HepG2 (cell line): ENCODE measurements at regions not wholly inside any gene's neighbourhood (a gene's known extent, or its start where the extent isn't known, plus 50 kb on each side); places are given as distances from the start of the nearest gene placed in this dataset.

Source experiments
- ATAC-seq: fragments of 200-7000 bp; cut with Tn5 transposase; 3 replicates; pipeline ENCODE4 v1.9.1; 2020; ENCODE audit warnings: mild to moderate bottlenecking, moderate library complexity
- BruUV-seq: library from RNA; stranded (reverse); fragments of 400-500 nt; replicated peaks from 2 replicates; lab custom pipeline; 2021; lab: Mats Ljungman, UMichigan
- CTCF ChIA-PET: fragments of 300-600 bp; formaldehyde crosslinking; extraction: SDS; loops from one replicate; lab custom pipeline; 2021; ENCODE audit warnings: low total read pairs, inconsistent platforms, low intra/inter-chr PET ratio; lab: Yijun Ruan, JAX
- POLR2A ChIA-PET: fragments of 350-600 bp; sonication (Branson Sonifier 250); formaldehyde crosslinking; loops from one replicate; lab custom pipeline; 2020; ENCODE audit warnings: antibody characterized with exemption, inconsistent platforms; lab: Yijun Ruan, JAX
- DNase-seq: peaks from one replicate; pipeline ENCODE4 v3.0.0-alpha.2; 2015; ENCODE audit warnings: low spot score
- FAIRE-seq: peaks from 3 replicates; lab custom pipeline; 2011; peaks lifted over from hg19 to GRCh38; lab: Jason Lieb, UNC
- H2AFZ ChIP-seq: one replicate; pipeline ENCODE4 v1.6.1; 2011; ENCODE audit warnings: low read length, inconsistent platforms
- H3K27ac ChIP-seq: fragments of 300-600 bp; 3 replicates; pipeline ENCODE4 v1.8.0; 2011; ENCODE audit warnings: mixed run types, mild to moderate bottlenecking, mixed read lengths, low read length, inconsistent platforms; ENCODE audit not compliant: insufficient read depth; ENCODE audit errors: extremely low read length
- H3K27me3 ChIP-seq, 2 experiments: fragments of 200-600 bp in 1 of 2; 2 replicates in 1 of 2; 3 replicates in 1 of 2; pipeline versions ENCODE4 v1.6.0 to v1.8.0; 2011; ENCODE audit warnings: low read length in 2 of 2, mild to moderate bottlenecking in 2 of 2, moderate library complexity in 2 of 2, inconsistent platforms in 1 of 2; ENCODE audit not compliant: insufficient read depth in 2 of 2, control insufficient read depth in 1 of 2
- H3K36me3 ChIP-seq, 2 experiments: fragments of 200-600 bp in 1 of 2; replicated peaks in 1 of 2; 2 replicates in 1 of 2; 3 replicates in 1 of 2; pipeline versions ENCODE4 v1.5.1 to v1.8.0; 2011; ENCODE audit warnings: low read length in 2 of 2, inconsistent platforms in 1 of 2; ENCODE audit not compliant: insufficient read depth in 2 of 2, control insufficient read depth in 1 of 2
- H3K4me1 ChIP-seq: 2 replicates; pipeline ENCODE4 v1.5.1; 2012; ENCODE audit warnings: low read length, inconsistent platforms; ENCODE audit not compliant: insufficient read depth
- H3K4me2 ChIP-seq: 2 replicates; pipeline ENCODE4 v1.6.0; 2011; ENCODE audit warnings: low read depth, low read length, inconsistent platforms
- H3K4me3 ChIP-seq, 3 experiments: fragments of 200-600 bp in 1 of 3; sonication (generic), shearing (Covaris generic) in 1 of 3; replicated peaks in 1 of 3; 2 replicates each; pipeline ENCODE4 v1.5.1; 2011 to 2016; ENCODE audit warnings: low read length in 3 of 3, inconsistent platforms in 2 of 3, low read depth in 2 of 3, mild to moderate bottlenecking in 2 of 3, control low read depth in 1 of 3, mixed read lengths in 1 of 3; ENCODE audit not compliant: insufficient read depth in 1 of 3
- H3K79me2 ChIP-seq: one replicate; pipeline ENCODE4 v1.6.1; 2011; ENCODE audit warnings: low read length, inconsistent platforms; ENCODE audit not compliant: insufficient read depth
- H3K9ac ChIP-seq: 2 replicates; pipeline ENCODE4 v1.6.0; 2011; ENCODE audit warnings: mild to moderate bottlenecking, low read depth, low read length, inconsistent platforms; ENCODE audit not compliant: insufficient read depth
- H3K9me3 ChIP-seq: 2 replicates; pipeline ENCODE4 v1.5.1; 2012; ENCODE audit warnings: mild to moderate bottlenecking, low read length
- H4K20me1 ChIP-seq: 2 replicates; pipeline ENCODE4 v1.6.0; 2011; ENCODE audit warnings: inconsistent platforms, mild to moderate bottlenecking, low read length, moderate library complexity; ENCODE audit not compliant: insufficient read depth
- HCFC1 ChIP-seq: fragments of 150-350 bp; IDR thresholded peaks from 2 replicates; pipeline ENCODE4 v1.6.1; 2014; ENCODE audit warnings: low read depth, low read length
- TAF1 ChIP-seq: sonication (generic); formaldehyde crosslinking; IDR thresholded peaks from 2 replicates; pipeline ENCODE4 v1.4.0; 2020; ENCODE audit warnings: missing genetic modification reagents
- TBL1XR1 ChIP-seq: fragments of 150-350 bp; IDR thresholded peaks from 2 replicates; pipeline ENCODE4 v1.6.1; 2014; ENCODE audit warnings: borderline replicate concordance, low read length; ENCODE audit not compliant: partially characterized antibody
- ZFP36L1 ChIP-seq: sonication (generic); formaldehyde crosslinking; IDR thresholded peaks from 2 replicates; pipeline ENCODE4 v1.8.0; 2022; ENCODE audit warnings: mild to moderate bottlenecking, missing genetic modification reagents, moderate library complexity
- ZMYM3 ChIP-seq: sonication (generic); formaldehyde crosslinking; IDR thresholded peaks from 2 replicates; pipeline ENCODE4 v1.5.1; 2020; ENCODE audit warnings: mild to moderate bottlenecking, missing genetic modification reagents
- ZNF138 ChIP-seq: sonication (generic); formaldehyde crosslinking; IDR thresholded peaks from 2 replicates; pipeline ENCODE4 v1.5.0; 2020; ENCODE audit warnings: mild to moderate bottlenecking, low read depth, missing genetic modification reagents
- ZNF160 ChIP-seq: sonication (generic); formaldehyde crosslinking; IDR thresholded peaks from 2 replicates; pipeline ENCODE4 v1.8.0; 2022; ENCODE audit warnings: mild to moderate bottlenecking, inconsistent platforms, missing genetic modification reagents
- ZNF235 ChIP-seq: sonication (generic); formaldehyde crosslinking; IDR thresholded peaks from 2 replicates; pipeline ENCODE4 v1.8.1; 2023; ENCODE audit warnings: mild to moderate bottlenecking, missing genetic modification reagents, borderline replicate concordance
- ZNF546 ChIP-seq: sonication (generic); formaldehyde crosslinking; conservative IDR thresholded peaks from 2 replicates; pipeline ENCODE4 v1.8.1; 2023; ENCODE audit warnings: mild to moderate bottlenecking, missing genetic modification reagents
- ZNF557 ChIP-seq: sonication (generic); formaldehyde crosslinking; IDR thresholded peaks from 2 replicates; pipeline ENCODE4 v1.4.0; 2020; ENCODE audit warnings: missing genetic modification reagents
- ZNF577 ChIP-seq: sonication (generic); formaldehyde crosslinking; IDR thresholded peaks from 2 replicates; pipeline ENCODE4 v1.4.0; 2020; ENCODE audit warnings: mild to moderate bottlenecking, low read depth, missing genetic modification reagents, borderline replicate concordance
- ZZZ3 ChIP-seq: sonication (generic); formaldehyde crosslinking; IDR thresholded peaks from 2 replicates; pipeline ENCODE4 v1.4.0; 2020; ENCODE audit warnings: missing genetic modification reagents, mild to moderate bottlenecking, borderline replicate concordance
- WGBS: methylation state at CpG from one replicate; pipeline ENCODE4 v1.1.6; 2017; ENCODE audit warnings: low lambda C conversion rate; 5-methylcytosine and 5-hydroxymethylcytosine counted together
- in situ Hi-C: cut with HindIII; loops from 2 replicates; pipeline ENCODE4 v1.10.0; 2017; ENCODE audit warnings: low pct_unique_long_range_greater_than_20kb; ENCODE audit not compliant: extremely low pct_ligation_motif_present
- intact Hi-C: fragments of 100-400 bp; cut with micrococcal nuclease; formaldehyde crosslinking; loops from one replicate; pipeline ENCODE4 v1.10.0; 2022; ENCODE audit not compliant: unreplicated experiment
- TF ChIP-seq, protein P1 (sequence below): sonication (generic); formaldehyde crosslinking; IDR thresholded peaks from 2 replicates; pipeline ENCODE4 v1.8.0; 2022; ENCODE audit warnings: missing genetic modification reagents, mild to moderate bottlenecking, inconsistent platforms, borderline replicate concordance
- TF ChIP-seq, protein P2 (sequence below): sonication (generic); formaldehyde crosslinking; IDR thresholded peaks from 2 replicates; pipeline ENCODE4 v1.5.0; 2020; ENCODE audit warnings: mild to moderate bottlenecking, missing genetic modification reagents, moderate library complexity
- TF ChIP-seq, protein P3 (sequence below): sonication (generic); formaldehyde crosslinking; IDR thresholded peaks from 2 replicates; pipeline ENCODE4 v1.9.0; 2021; ENCODE audit warnings: missing genetic modification reagents, borderline replicate concordance

DNA sequence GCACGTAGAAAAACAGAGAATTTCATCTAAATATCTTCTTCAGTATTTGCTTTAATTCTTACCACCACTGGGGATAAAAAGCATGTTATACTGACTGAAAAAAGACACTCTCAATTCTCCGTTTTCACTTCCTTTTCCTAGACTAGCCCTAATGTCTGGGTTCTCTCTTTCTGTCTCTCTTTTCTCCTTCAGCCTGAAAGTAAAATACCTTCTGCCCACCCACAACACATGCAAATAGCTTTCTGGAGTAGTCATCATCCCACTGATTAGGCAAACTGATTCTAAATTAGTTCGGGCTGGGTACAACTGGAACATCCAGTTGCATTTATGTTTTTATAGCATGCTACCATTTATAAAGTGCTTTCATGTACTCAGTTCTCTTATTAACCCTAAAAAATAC, 142.4 kb upstream of the ANKRD50 start:
- whole genome bisulfite sequencing: 7% methylated on average over 3 of the region's 3 CpGs
- no peak overlapping the region for H2AFZ ChIP-seq
- intact Hi-C loops: no loop called here
- ChIA-PET POLR2A (no interaction called here), CTCF (no interaction called here)
- no TSS peak for BruUV-seq
- H4K20me1 ChIP-seq: no peaks in the 10 kb centered on the region
- no peaks in the 10 kb centered on the region for H3K27me3 ChIP-seq
- H3K9me3 ChIP-seq: 0 out of 2 replicates have a peak, but pooled peaks cover 8% of the 10 kb centered on the region
- ATAC-seq: no peak
- no peak for FAIRE-seq
- no peaks in the 10 kb centered on the region for H3K36me3 ChIP-seq
- DNase-seq: no peak
- no peak overlapping the region for H3K9ac ChIP-seq
- no peak overlapping the region for H3K4me3 ChIP-seq
- H3K4me2 ChIP-seq: no peak overlapping the region
- in situ Hi-C loops: no loop called here
- no peak overlapping the region for H3K27ac ChIP-seq
- TF ChIP-seq ZNF557 (CRISPR knock-in tag) (no peak), TAF1 (no peak), ZNF138 (CRISPR knock-in tag) (no peak), ZFP36L1 (CRISPR knock-in tag) (no peak), ZNF577 (CRISPR knock-in tag) (no peak), ZNF160 (CRISPR knock-in tag) (no peak), ZZZ3 (CRISPR knock-in tag) (no peak), ZNF235 (CRISPR knock-in tag) (no peak), ZMYM3 (no peak), TBL1XR1 (no peak), ZNF546 (no peak), HCFC1 (no peak)
- TF ChIP-seq, protein P1, sequence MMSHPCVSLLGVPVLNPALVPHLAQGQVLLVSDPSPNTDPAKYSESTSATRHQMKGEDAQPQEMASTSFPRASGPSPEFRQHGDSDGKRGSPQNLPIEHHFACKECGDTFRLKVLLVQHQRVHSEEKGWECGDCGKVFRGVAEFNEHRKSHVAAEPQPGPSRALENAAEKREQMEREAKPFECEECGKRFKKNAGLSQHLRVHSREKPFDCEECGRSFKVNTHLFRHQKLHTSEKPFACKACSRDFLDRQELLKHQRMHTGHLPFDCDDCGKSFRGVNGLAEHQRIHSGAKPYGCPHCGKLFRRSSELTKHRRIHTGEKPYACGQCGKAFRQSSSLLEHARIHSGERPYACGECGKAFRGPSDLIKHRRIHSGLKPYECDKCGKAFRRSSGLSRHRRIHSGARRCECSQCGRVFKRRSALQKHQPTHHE (CRISPR knock-in tag): no peak
- TF ChIP-seq, protein P2, sequence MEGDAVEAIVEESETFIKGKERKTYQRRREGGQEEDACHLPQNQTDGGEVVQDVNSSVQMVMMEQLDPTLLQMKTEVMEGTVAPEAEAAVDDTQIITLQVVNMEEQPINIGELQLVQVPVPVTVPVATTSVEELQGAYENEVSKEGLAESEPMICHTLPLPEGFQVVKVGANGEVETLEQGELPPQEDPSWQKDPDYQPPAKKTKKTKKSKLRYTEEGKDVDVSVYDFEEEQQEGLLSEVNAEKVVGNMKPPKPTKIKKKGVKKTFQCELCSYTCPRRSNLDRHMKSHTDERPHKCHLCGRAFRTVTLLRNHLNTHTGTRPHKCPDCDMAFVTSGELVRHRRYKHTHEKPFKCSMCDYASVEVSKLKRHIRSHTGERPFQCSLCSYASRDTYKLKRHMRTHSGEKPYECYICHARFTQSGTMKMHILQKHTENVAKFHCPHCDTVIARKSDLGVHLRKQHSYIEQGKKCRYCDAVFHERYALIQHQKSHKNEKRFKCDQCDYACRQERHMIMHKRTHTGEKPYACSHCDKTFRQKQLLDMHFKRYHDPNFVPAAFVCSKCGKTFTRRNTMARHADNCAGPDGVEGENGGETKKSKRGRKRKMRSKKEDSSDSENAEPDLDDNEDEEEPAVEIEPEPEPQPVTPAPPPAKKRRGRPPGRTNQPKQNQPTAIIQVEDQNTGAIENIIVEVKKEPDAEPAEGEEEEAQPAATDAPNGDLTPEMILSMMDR: no peak
- TF ChIP-seq, protein P3, sequence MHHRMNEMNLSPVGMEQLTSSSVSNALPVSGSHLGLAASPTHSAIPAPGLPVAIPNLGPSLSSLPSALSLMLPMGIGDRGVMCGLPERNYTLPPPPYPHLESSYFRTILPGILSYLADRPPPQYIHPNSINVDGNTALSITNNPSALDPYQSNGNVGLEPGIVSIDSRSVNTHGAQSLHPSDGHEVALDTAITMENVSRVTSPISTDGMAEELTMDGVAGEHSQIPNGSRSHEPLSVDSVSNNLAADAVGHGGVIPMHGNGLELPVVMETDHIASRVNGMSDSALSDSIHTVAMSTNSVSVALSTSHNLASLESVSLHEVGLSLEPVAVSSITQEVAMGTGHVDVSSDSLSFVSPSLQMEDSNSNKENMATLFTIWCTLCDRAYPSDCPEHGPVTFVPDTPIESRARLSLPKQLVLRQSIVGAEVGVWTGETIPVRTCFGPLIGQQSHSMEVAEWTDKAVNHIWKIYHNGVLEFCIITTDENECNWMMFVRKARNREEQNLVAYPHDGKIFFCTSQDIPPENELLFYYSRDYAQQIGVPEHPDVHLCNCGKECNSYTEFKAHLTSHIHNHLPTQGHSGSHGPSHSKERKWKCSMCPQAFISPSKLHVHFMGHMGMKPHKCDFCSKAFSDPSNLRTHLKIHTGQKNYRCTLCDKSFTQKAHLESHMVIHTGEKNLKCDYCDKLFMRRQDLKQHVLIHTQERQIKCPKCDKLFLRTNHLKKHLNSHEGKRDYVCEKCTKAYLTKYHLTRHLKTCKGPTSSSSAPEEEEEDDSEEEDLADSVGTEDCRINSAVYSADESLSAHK (CRISPR knock-in tag): no peak
- H3K79me2 ChIP-seq: no peaks in the 10 kb centered on the region
- H3K4me1 ChIP-seq: no peaks in the 10 kb centered on the region
